Mucosa of stomach (tissue), 1 donor: ENCODE measurements at regions not wholly inside any gene's neighbourhood (a gene's known extent, or its start where the extent isn't known, plus 50 kb on each side); places are given as distances from the start of the nearest gene placed in this dataset.
A peak's percentile ranks its signal among the peaks of the same experiment; 100 is the strongest.

Source experiments
- H3K27me3 ChIP-seq: one replicate; pipeline ENCODE4 v1.7.0; 2013; ENCODE audit warnings: mild to moderate bottlenecking, low read length; ENCODE audit not compliant: control insufficient read depth, insufficient read depth
- H3K36me3 ChIP-seq: one replicate; pipeline ENCODE4 v1.7.0; 2013; ENCODE audit warnings: low read length; ENCODE audit not compliant: control insufficient read depth, insufficient read depth
- H3K4me1 ChIP-seq: one replicate; pipeline ENCODE4 v1.7.0; 2013; ENCODE audit warnings: mild to moderate bottlenecking, low read length; ENCODE audit not compliant: control insufficient read depth, insufficient read depth
- H3K4me3 ChIP-seq: one replicate; pipeline ENCODE4 v1.7.0; 2013; ENCODE audit warnings: low read length
- H3K9ac ChIP-seq: one replicate; pipeline ENCODE4 v1.7.0; 2013; ENCODE audit warnings: mild to moderate bottlenecking, low read length, moderate library complexity
- H3K9me3 ChIP-seq: one replicate; pipeline ENCODE4 v1.7.0; 2013; ENCODE audit warnings: mild to moderate bottlenecking, low read length, moderate library complexity; ENCODE audit not compliant: control insufficient read depth
- donor health status: Pancreatic carcinoma.

GRCh38 chr22:46058591-46059519 is 81.9 kb upstream of the WNT7B start:
- no peak overlapping the region for H3K4me3 ChIP-seq
- H3K9me3 ChIP-seq, result no peaks in the 10 kb centered on the region
- H3K4me1 ChIP-seq, result peaks cover 77% of the 10 kb centered on the region
- peak overlapping the region; percentile 80 for H3K9ac ChIP-seq
- H3K27me3 ChIP-seq, result no peaks in the 10 kb centered on the region
- peaks cover 3% of the 10 kb centered on the region for H3K36me3 ChIP-seq

- peak overlapping the region; percentile 51 for H3K9ac ChIP-seq
- H3K4me1 ChIP-seq, result peaks cover 84% of the 10 kb centered on the region
- H3K27me3 ChIP-seq, result no peaks in the 10 kb centered on the region
Observed at GRCh38 chr22:46060292-46061123, 83.5 kb upstream of the WNT7B start.

GRCh38 chr22:46061124-46061500 is 84.2 kb upstream of the WNT7B start:
- H3K36me3 ChIP-seq, result peaks cover 3% of the 10 kb centered on the region
- H3K9ac ChIP-seq, result peak overlapping the region; percentile 51

More at GRCh38 chr22:46060292-46061123, 83.5 kb upstream of the WNT7B start:
- peaks cover 3% of the 10 kb centered on the region for H3K36me3 ChIP-seq
- no peak overlapping the region for H3K4me3 ChIP-seq
- no peaks in the 10 kb centered on the region for H3K9me3 ChIP-seq

GRCh38 chr22:46061501-46062231 is 84.7 kb upstream of the WNT7B start:
- peak overlapping the region; percentile 51 for H3K9ac ChIP-seq
- H3K36me3 ChIP-seq, result peaks cover 3% of the 10 kb centered on the region
- no peak overlapping the region for H3K4me3 ChIP-seq
- no peaks in the 10 kb centered on the region for H3K27me3 ChIP-seq
- no peaks in the 10 kb centered on the region for H3K9me3 ChIP-seq
- H3K4me1 ChIP-seq, result peaks cover 84% of the 10 kb centered on the region

More at GRCh38 chr22:46061124-46061500, 84.2 kb upstream of the WNT7B start:
- H3K9me3 ChIP-seq, result no peaks in the 10 kb centered on the region
- H3K4me3 ChIP-seq, result no peak overlapping the region
- H3K4me1 ChIP-seq, result peaks cover 84% of the 10 kb centered on the region
- H3K27me3 ChIP-seq, result no peaks in the 10 kb centered on the region

GRCh38 chr22:46062232-46062615 is 85.3 kb upstream of the WNT7B start:
- Histone ChIP-seq H3K9ac (peak overlapping the region; percentile 40), H3K36me3 (peaks cover 3% of the 10 kb centered on the region), H3K27me3 (no peaks in the 10 kb centered on the region), H3K9me3 (no peaks in the 10 kb centered on the region), H3K4me3 (no peak overlapping the region), H3K4me1 (peaks cover 81% of the 10 kb centered on the region)

GRCh38 chr22:46062971-46063631 is 86.1 kb upstream of the WNT7B start:
- Histone ChIP-seq H3K9me3 (no peaks in the 10 kb centered on the region), H3K36me3 (peaks cover 3% of the 10 kb centered on the region), H3K4me3 (no peak overlapping the region), H3K27me3 (no peaks in the 10 kb centered on the region), H3K9ac (peak overlapping the region; percentile 50), H3K4me1 (peaks cover 81% of the 10 kb centered on the region)

- Histone ChIP-seq H3K9ac (peak overlapping the region; percentile 98), H3K4me1 (peaks cover 83% of the 10 kb centered on the region), H3K4me3 (no peak overlapping the region), H3K36me3 (peaks cover 3% of the 10 kb centered on the region), H3K27me3 (no peaks in the 10 kb centered on the region), H3K9me3 (no peaks in the 10 kb centered on the region)
Observed at GRCh38 chr22:46063846-46064227, 86.5 kb upstream of the PPARA start.

GRCh38 chr22:46064228-46064965 is 85.9 kb upstream of the PPARA start:
- H3K4me3 ChIP-seq, result peak overlapping the region; percentile 2
- H3K4me1 ChIP-seq, result peaks cover 80% of the 10 kb centered on the region
- H3K9ac ChIP-seq, result peak overlapping the region; percentile 98

GRCh38 chr22:46064966-46065666 is 85.2 kb upstream of the PPARA start:
- H3K9ac ChIP-seq, result peak overlapping the region; percentile 98
- H3K4me3 ChIP-seq, result peak overlapping the region; percentile 2
- H3K9me3 ChIP-seq, result no peaks in the 10 kb centered on the region
- no peaks in the 10 kb centered on the region for H3K36me3 ChIP-seq
- peaks cover 79% of the 10 kb centered on the region for H3K4me1 ChIP-seq
- no peaks in the 10 kb centered on the region for H3K27me3 ChIP-seq

More at GRCh38 chr22:46064228-46064965, 85.9 kb upstream of the PPARA start:
- Histone ChIP-seq H3K9me3 (no peaks in the 10 kb centered on the region), H3K27me3 (no peaks in the 10 kb centered on the region), H3K36me3 (no peaks in the 10 kb centered on the region)

GRCh38 chr22:46065691-46066454 is 84.5 kb upstream of the PPARA start:
- peaks cover 73% of the 10 kb centered on the region for H3K4me1 ChIP-seq
- H3K27me3 ChIP-seq, result no peaks in the 10 kb centered on the region
- H3K4me3 ChIP-seq, result no peak overlapping the region
- no peaks in the 10 kb centered on the region for H3K36me3 ChIP-seq
- H3K9me3 ChIP-seq, result no peaks in the 10 kb centered on the region
- peak overlapping the region; percentile 98 for H3K9ac ChIP-seq
